Stimulated activated CD4-positive, alpha-beta T cell treated with anti-CD3 and anti-CD28 coated beads, Interleukin-4, amount 100 ng/mL, for 4 hours (primary cell): ENCODE measurements at regions not wholly inside any gene's neighbourhood (a gene's known extent, or its start where the extent isn't known, plus 50 kb on each side); places are given as distances from the start of the nearest gene placed in this dataset.
"Not testable (repeated sequence)": the region's sequence is repeated elsewhere in the genome, so short reads cannot be mapped to it uniquely, and the experiment has no call there.

ENCODE experiments used
- DNase-seq, 2 experiments: peaks; one replicate each; pipeline ENCODE4 v3.0.0-alpha.2; 2020

GRCh38 chr7:130789436-130789835, 55.4 kb upstream of the KLF14 start:
- DNase-seq, result no peak

DNA sequence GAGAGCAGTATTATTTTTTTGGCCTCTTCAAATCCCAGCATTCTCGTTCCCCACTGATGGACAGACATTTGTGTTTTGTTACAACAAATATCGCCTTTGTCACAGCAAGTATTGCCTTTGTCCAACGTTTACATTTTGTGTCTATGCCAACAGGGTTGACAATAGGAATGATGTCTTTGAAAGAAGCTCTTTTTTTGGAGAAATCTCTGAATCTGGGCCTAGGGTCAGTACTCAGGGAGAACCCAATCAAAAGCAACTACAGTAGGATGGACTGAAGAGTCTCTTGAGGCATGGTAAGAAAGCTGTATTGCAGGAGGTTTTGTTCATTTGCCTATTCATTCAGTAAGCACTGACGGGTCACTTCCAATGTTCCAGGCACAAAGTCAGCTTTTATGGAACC, 57.7 kb upstream of the KLF14 start:
- DNase-seq, result no peak

- DNase-seq, result no peak
Measured at GRCh38 chr7:130793855-130794618, 60.0 kb upstream of the KLF14 start.

DNA sequence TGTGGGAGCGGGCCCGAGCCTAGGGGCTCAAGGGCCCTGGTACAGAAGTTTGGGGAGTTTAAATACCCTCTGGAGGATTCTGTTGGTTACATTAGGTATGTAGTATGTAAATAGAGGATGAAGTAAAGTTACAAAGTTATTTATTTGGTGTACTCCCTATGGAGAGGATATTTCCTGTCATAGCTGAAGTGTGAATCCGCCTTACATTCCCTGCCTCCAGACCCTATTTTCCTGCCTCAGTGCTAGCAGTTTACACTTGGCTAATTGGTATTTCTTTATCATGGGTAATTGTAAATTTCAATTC, 60.6 kb upstream of the KLF14 start:
- DNase-seq, result no peak

- DNase-seq, result not testable (repeated sequence)
Measured at GRCh38 chr7:130796425-130796824, 62.4 kb upstream of the KLF14 start.

DNA sequence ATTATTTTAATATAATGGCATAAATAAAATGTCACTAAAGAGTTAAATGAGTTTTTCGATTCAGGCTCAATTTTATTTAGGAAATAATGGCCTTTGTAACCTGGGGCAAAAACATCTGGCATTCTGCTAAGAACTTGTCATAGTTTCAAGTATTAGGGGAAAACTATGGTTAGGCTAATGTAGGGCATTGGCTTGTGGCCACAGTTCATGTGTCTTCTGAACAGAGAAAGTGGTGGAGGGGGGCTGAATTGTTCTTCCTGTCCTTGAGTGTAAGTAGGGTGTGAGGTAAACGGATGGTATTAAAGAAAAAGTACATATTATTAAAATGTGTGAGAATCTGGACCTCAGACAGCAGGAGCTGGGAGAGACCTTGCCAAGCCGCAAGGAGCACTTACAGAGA, 69.1 kb upstream of the KLF14 start:
- no peak for DNase-seq

- no peak for DNase-seq
Measured at GRCh38 chr7:130804220-130804619, 70.2 kb upstream of the KLF14 start.

- DNase-seq, result not testable (repeated sequence)
Measured at GRCh38 chr7:130812819-130813218, 78.8 kb upstream of the KLF14 start.

DNA sequence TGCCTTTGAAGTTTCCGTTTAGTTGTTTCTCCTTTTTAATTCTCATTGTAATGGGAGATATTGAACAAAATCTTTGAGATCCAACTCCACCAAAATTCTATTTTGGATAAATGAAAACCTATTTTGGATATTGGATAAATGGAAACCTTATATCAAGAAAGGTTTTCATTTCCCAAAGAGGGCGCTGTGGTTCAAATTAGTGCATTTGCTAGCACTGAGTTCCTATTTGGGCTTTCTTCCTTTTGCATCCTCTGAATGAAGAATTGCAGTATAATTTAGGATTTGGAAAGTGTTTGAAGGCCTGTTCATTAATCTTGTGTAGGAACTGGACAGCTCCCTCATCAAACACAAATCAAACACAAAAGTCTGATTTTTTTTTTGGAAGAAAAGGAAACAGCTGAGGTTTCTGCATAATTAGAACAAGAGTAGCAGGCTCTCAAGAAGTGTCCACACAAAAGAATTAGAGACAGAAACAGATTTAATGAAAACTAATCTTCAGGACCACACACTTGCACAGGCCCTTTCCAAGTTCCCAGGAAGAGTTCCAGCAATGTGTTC, 80.8 kb upstream of the KLF14 start:
- DNase-seq, result no peak

DNA sequence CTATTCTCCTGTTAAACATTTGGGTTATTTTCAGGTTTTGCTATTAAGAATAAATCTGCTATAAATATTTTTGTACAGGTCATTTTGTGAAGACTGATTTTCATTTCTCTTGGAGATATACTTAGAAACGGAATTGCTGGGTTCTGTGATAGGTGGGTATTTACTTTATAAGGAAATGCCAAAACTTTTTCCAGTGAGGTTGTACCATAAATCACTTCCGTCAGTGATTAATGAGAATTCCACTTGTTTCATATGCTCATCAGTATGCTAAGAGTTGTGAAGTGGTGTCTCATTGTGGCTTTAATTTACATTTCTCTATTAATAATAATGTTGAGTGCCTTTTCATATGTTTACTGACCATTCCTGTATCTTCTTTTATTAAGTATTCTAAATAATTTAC, 84.0 kb upstream of the KLF14 start:
- no peak for DNase-seq

DNA sequence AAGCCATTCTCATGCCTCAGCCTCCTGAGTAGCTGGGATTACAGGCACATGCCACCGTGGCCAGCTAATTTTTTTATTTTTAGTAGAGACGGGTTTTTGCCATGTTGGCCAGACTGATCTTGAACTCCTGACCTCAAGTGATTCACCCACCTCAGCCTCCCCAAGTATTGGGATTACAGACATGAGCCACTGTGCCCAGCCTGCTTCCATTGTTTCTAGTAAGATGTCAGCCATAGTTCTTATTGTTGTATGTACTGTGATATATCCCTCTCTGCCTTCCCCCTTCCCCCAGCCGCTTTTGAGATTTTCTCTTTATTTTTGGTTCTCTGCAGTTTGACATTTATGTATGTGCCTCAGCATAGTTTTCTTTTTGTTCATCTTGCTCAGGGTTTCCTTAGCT, 87.9 kb upstream of the KLF14 start:
- DNase-seq, result no peak

DNA sequence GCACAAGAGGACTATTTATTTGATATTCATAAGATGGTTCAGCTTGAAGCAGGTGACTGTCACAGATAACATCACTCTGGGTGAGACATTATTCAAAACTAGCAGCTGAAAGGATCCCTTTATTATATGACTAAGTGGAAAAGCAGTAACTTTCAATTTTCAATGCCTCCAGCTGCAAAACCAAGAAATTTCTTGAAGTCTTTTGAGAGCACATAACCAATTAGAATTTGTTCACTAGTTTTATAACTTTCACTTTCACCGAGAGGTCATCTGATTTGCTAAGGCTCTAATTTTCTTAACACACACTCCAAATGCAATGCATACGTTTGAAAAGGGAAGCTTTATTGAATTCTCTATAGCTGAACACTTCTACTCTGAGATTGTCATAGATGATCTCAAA, 88.6 kb upstream of the KLF14 start:
- no peak for DNase-seq

- DNase-seq, result no peak
Measured at GRCh38 chr7:130823060-130823459, 89.1 kb upstream of the KLF14 start.

DNA sequence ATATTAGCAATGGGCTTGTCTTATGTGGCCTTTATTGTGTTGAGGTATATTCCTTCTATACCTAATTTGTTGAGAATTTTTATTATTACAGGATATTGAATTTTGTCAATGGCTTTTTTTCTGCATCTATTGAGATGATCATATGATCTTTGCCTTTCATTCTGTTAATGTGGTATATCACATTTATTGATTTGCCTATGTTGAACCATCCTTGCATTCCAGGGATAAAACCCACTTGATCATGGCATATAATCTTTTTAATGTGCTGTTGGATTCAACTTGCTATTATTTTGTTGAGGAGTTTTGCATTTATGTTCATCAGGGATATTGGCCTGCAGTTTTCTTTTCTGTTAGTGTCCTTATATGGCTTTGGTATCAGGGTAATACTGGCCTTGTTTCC, 91.8 kb upstream of the KLF14 start:
- DNase-seq, result no peak

DNA sequence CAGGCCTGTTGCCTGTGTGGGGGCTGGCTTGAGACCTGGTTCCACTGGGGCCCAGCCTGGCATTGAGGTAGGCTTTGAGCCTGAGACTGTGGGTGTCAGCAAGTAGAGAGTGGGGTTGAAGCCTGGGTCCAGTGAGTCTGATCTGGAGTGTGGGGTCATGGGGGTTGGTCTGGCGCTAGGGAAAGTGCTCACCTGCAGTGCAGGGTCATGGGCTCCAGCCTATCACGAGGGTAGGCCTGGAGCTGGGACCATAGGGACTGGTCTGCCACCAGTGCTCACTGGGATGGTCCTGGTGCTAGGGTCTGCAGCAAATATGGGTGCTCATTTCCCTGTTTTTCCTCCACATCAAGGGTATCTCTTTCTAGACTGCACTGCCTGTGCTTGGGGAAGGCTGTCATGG, 95.4 kb upstream of the KLF14 start:
- DNase-seq, result no peak

DNA sequence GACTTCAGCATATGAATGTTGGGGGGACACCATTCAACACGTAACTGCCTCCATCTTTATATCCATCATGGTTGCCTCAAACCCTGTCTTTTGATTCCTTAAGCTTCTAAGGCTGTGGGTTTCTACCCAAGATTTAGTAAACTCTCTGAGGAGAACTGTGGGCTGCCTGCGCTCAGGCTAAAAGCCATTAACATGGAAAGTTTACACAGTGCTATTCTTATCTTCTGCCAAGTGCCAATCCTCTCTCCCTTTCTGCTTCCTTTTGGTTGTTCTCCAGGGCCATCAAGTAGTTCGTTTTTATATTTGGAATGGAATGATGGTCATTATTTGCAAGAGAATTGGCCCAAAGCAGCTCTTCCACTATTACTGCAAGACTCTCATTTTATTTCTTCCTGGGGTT, 97.3 kb upstream of the KLF14 start:
- no peak for DNase-seq

- no peak for DNase-seq
Measured at GRCh38 chr7:130831817-130832481, 97.9 kb upstream of the KLF14 start.

GRCh38 chr7:130838738-130839137, 104.7 kb upstream of the KLF14 start:
- DNase-seq, result no peak

GRCh38 chr7:130840599-130840998, 106.6 kb upstream of the KLF14 start:
- no peak for DNase-seq

DNA sequence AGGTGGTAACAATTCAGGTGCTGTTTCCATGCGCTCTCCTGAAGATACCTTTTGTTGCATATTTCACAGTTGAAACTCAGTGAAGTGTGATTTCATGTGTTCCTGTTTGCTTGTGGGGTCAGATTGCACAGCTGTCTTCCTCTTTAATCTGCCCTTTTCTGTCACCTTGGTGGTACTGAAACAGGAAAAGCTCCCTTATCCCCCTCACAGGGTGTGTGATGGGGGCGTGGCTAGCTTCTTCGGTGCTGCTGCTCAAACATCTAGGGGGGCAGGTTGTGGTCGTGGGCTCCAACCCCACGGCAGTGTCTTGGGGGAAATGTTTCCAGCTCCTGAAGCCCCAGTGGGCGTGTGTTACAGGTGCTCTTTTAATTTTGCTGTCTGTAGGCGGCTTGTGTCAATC, 107.4 kb upstream of the KLF14 start:
- DNase-seq, result no peak

DNA sequence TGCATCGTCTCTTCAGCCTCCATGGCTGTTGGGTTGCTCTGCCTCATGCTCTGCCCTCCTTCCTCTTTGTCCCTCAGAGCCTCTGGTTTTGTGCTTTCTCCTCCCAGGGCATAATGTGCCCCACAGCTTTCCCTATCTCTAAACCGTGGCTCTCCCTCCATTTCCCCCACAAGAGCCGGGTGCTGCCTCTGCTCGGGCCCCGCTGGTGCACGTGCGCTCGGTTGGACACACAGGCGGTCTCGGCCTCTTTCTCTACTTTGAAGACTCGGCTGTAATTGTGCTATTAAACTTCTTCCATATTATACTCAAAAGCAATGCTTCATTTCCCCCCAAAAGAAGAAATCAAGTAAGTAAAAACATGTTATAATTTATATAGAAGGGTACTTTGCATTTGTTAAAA, 109.7 kb upstream of the KLF14 start:
- no peak for DNase-seq

- DNase-seq, result no peak
Measured at GRCh38 chr7:130844811-130845580, 111.0 kb upstream of the KLF14 start.

GRCh38 chr7:130845581-130846085, 111.6 kb upstream of the KLF14 start:
- DNase-seq, result no peak

GRCh38 chr7:130849604-130850003, 115.6 kb upstream of the KLF14 start:
- DNase-seq, result no peak
